SK-N-MC (cell line): ENCODE measurements at regions not wholly inside any gene's neighbourhood (a gene's known extent, or its start where the extent isn't known, plus 50 kb on each side); places are given as distances from the start of the nearest gene placed in this dataset.
"Not testable (repeated sequence)": the region's sequence is repeated elsewhere in the genome, so short reads cannot be mapped to it uniquely, and the experiment has no call there.

Experiments used
- DNase-seq: peaks from one replicate; pipeline ENCODE4 v3.0.0-alpha.2; 2011; ENCODE audit warnings: low read depth, low spot score
- H3K27ac ChIP-seq: fragments of 200-600 bp; sonication (generic); 2 replicates; pipeline ENCODE4 v1.5.1; 2016; ENCODE audit warnings: mixed run types
- H3K36me3 ChIP-seq: fragments of 200-600 bp; sonication (generic); 2 replicates; pipeline ENCODE4 v1.6.1; 2017; ENCODE audit warnings: antibody characterized with exemption, low read length, mixed read lengths; ENCODE audit not compliant: insufficient read depth
- H3K4me3 ChIP-seq: fragments of 200-600 bp; sonication (generic); 2 replicates; pipeline ENCODE4 v1.5.1; 2016
- H3K9ac ChIP-seq: fragments of 200-600 bp; sonication (generic); 2 replicates; pipeline ENCODE4 v1.8.0; 2017; ENCODE audit warnings: mixed run types, mixed read lengths; ENCODE audit not compliant: insufficient read length
- H3K9me3 ChIP-seq: fragments of 200-600 bp; sonication (generic); 2 replicates; pipeline ENCODE4 v1.6.1; 2017; ENCODE audit warnings: low read depth, mild to moderate bottlenecking, antibody characterized with exemption, low read length, moderate library complexity, mixed read lengths
- EZH2 ChIP-seq: fragments of 200-600 bp; sonication (generic); IDR thresholded peaks from one replicate; pipeline ENCODE4 v1.6.1; 2017; ENCODE audit warnings: antibody characterized with exemption
- FOXP2 ChIP-seq: optimal IDR thresholded peaks from 2 replicates; pipeline ENCODE3; 2011; ENCODE audit warnings: mild to moderate bottlenecking, moderate library complexity; ENCODE audit not compliant: insufficient read depth; ENCODE audit errors: extremely low read length, control extremely low read depth
- POLR2AphosphoS5 ChIP-seq: IDR thresholded peaks from 2 replicates; pipeline ENCODE4 v1.6.1; 2012; ENCODE audit warnings: mild to moderate bottlenecking, low read depth, low read length, borderline replicate concordance

DNA sequence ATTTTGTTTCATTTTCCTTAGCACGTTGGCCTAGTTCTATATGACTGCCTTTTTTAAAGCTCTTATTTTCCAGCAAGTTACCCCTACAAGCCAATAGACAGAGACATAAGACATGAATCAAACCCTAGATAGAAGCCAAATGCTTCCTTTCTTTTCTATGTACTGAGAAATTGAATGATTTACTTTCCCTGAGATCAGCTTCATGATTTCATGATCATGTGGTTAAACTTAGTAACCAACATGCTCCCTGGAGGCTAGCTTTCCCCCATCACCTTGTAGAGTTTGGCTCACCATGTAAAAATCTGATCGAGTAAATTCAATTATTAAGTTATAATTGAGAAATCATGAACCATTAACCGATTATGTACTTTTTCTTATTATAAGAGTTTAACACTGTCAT is 148.1 kb upstream of the LRIG3 start:
- DNase-seq, result no peak
- TF ChIP-seq FOXP2, result no peak
- no peak for TF ChIP-seq POLR2AphosphoS5
- no peak for TF ChIP-seq EZH2
- H3K9ac ChIP-seq, result no peak overlapping the region
- H3K27ac ChIP-seq, result no peak overlapping the region
- H3K4me3 ChIP-seq, result no peak overlapping the region
- no peaks in the 10 kb centered on the region for H3K9me3 ChIP-seq
- no peaks in the 10 kb centered on the region for H3K36me3 ChIP-seq

DNA sequence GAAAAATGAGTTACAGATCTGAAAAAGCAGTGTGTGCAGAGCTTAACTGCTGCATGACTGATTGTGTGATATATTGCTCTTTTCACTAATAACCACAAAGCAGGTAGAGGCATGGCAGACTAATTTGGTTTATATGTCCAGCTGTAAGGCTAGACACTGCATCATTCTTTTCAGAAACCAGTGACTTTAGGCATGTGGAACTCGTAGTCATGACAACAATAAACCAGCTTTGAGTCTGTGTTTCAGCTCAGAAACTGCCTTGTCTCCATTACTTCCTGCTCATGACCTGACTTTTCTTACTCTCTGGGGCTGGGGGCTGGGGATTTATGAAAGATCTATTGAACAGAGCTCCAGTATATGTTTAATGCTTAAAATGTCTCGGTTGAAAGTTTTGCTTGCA is 146.8 kb upstream of the LRIG3 start:
- no peak overlapping the region for H3K9ac ChIP-seq
- no peak overlapping the region for H3K4me3 ChIP-seq
- DNase-seq, result no peak
- H3K9me3 ChIP-seq, result no peaks in the 10 kb centered on the region
- TF ChIP-seq POLR2AphosphoS5 (no peak), FOXP2 (no peak), EZH2 (no peak)
- H3K36me3 ChIP-seq, result no peaks in the 10 kb centered on the region
- H3K27ac ChIP-seq, result no peak overlapping the region

DNA sequence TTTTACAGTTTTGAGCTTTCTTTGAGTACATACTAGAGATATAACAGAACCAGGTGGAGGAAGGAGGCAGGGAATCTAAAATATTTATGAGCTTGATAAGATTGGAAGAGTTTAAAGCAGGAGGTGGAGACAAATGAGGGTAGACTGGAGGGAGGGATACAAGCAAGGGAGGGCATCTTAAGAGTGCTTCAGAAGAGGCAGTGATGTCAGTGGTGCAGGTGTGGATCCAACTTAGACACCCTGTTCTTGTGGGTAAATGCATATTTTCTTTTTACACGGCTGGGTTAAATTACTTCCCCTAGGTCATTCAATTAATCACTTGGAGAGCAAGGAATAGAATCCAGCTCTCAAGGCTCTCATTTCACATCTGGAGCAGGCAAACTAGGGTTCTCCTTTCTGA is 146.1 kb upstream of the LRIG3 start:
- H3K4me3 ChIP-seq, result no peak overlapping the region
- no peak for DNase-seq
- H3K27ac ChIP-seq, result no peak overlapping the region
- no peak overlapping the region for H3K9ac ChIP-seq
- H3K36me3 ChIP-seq, result no peaks in the 10 kb centered on the region
- TF ChIP-seq FOXP2, result no peak
- TF ChIP-seq EZH2, result no peak
- no peak for TF ChIP-seq POLR2AphosphoS5
- H3K9me3 ChIP-seq, result no peaks in the 10 kb centered on the region

DNA sequence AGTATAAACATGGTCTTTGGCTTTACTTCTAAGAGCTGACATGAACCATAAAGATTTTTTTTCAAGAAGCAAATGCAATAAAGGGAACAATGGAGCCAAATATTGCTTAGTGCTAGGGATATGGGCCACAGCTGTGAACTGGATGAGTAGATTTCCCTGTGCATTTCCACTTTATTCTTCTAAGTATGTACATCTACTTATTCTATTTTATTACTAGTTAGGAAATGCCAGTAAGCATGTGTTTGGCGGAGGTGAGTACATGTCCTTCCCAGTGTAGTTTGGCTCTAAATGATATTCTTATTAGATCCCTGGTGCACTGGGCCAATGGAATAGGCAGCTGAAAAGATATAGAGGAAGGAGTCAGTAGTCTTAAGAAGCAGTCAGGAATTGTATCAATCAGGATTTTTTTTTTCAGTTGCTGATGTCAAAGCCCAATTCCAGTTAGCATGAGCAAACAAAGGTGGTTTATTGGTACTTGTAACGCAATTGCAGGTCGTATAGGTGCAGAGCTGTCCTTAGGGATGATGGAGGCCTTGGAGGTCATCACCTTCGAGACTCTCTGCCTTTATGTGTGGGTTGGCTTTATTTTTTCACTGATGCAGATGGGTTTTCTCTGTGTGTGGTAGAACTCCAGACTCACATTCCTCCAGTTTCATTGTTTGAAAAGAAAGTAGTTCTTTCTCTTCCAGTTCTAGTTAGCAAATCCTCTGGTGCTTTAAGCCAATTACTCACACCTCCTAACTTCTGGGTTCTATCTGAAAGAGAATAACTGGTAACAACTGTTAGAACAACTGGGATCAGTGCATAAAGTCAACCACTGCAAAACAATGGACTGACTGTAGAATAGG is 139.0 kb upstream of the LRIG3 start:
- Histone ChIP-seq H3K9me3 (no peaks in the 10 kb centered on the region), H3K27ac (no peak overlapping the region), H3K9ac (no peak overlapping the region), H3K4me3 (no peak overlapping the region), H3K36me3 (no peaks in the 10 kb centered on the region)
- TF ChIP-seq EZH2 (no peak), FOXP2 (no peak), POLR2AphosphoS5 (no peak)
- no peak for DNase-seq

DNA sequence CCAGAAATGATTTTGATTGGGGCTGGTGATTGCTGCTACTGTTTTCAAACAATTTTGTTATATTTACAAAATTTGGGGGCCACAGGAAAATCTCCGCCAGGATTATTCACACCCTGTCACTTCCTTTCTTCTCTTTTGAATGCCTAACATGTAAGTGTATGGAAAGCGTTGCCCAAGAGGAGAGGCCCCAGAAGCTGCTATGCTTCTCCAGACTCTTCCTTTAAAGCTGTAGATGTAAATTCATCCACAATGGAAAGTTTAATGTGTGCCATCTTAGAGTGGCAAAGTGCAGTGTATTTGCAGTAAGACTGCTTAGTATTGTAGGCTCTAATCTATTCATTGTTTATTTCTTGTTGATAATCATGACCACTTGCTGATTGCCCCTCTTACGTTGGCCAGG is 136.7 kb upstream of the LRIG3 start:
- H3K36me3 ChIP-seq, result no peaks in the 10 kb centered on the region
- DNase-seq, result no peak
- no peaks in the 10 kb centered on the region for H3K9me3 ChIP-seq
- no peak overlapping the region for H3K9ac ChIP-seq
- H3K27ac ChIP-seq, result no peak overlapping the region
- no peak overlapping the region for H3K4me3 ChIP-seq
- no peak for TF ChIP-seq POLR2AphosphoS5
- no peak for TF ChIP-seq EZH2
- TF ChIP-seq FOXP2, result no peak

DNA sequence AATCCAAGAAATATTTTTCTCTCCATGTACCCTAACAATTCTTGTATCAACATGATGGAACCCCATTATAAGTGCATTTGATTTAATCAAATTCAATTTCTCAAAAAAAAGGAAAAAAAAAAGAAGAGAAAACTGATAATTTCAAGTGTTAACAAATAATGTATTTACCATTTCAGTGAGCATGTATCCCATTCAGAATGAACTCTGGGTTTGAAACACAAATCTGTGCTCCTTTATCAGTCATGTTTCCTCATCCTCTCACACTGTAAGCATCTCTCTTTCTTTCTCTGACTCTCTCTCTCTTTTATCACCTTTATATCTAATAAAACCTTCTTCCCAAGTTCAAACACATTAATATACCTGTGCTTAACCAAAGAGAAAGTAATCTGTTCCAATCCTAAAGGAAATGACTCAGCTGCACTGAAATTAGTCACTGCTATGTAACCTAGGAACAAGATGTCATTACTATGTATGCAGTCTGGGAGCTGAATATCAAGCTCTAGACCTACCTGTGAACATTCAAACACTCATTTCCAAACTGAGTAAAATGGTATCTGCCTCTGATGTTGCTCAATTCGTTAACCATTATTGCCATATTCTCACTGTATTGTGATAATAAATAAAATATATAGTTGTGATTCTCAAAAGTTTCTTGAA is 135.0 kb upstream of the LRIG3 start:
- TF ChIP-seq POLR2AphosphoS5 (no peak), FOXP2 (no peak)
- Histone ChIP-seq H3K27ac (no peak overlapping the region), H3K36me3 (no peaks in the 10 kb centered on the region), H3K9ac (no peak overlapping the region), H3K4me3 (no peak overlapping the region), H3K9me3 (no peaks in the 10 kb centered on the region)
- no peak for DNase-seq

DNA sequence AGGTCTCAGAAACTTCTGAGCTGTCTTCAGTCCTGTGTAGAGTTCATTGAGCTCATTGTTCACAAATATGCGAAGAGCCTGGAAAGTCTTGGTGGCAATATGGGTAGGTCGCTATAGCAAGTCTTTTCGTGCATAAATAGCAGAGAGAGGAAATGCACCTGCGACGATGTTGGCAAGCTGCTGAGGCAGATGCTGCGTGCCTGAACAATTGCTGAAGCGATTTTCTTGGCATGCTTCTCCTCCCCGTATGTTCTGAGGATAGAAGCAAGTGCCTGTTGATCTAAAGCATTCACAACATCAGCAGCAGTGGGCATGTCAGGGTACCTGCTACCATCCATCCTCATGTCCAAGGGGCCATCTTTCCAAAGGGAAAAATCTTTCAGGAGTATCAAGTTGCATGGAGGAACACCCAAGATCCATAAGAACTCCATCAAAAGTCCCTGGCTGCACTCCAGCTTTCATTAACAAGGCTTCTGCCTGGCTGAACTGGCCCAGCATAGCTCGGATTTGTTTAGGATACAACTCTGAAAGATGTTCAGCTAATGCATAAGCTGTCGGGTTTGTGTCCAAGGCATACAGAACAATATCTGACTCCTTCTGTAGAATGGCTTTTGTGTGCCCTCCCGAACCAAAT is 133.1 kb upstream of the LRIG3 start:
- H3K9me3 ChIP-seq, DNase-seq, H3K4me3 ChIP-seq, H3K27ac ChIP-seq, H3K9ac ChIP-seq, H3K36me3 ChIP-seq: not testable (repeated sequence)

DNA sequence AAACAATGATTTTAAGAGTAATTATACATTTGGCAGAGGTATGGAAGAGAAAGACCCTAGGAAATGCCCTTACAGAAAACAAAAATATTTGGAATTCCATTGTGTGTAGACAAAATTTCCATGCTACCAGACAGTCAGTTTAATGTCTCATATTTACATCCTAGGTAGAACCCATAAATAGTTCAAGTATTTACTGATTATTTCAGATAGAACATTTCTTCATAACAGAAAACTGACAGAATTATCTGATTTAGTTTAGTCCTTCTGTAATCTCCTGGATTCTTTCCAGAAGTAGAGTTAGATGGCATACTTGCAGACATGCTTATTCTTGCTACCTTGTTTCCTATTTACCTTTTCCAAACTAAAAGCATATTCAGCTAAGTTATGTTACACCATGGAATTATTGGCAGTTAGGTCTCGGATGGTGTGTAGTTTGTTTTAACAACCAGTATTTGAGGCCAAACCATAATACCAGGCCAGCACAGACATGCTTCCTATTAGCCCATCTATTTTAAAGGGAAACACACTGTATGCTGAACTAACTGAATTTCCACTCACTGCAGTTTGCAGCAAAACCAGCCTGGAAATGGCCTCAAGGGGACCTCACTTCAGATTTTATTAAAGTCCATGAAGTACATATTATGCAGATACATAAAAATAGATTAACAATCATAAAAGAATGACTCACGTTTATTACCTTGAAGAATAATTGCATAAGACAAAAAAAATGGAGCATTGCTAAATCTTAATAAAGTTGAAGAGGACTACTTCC is 126.6 kb upstream of the LRIG3 start:
- no peak overlapping the region for H3K4me3 ChIP-seq
- no peak overlapping the region for H3K9ac ChIP-seq
- no peak for DNase-seq
- no peaks in the 10 kb centered on the region for H3K9me3 ChIP-seq
- no peak for TF ChIP-seq EZH2
- TF ChIP-seq POLR2AphosphoS5, result no peak
- no peak for TF ChIP-seq FOXP2
- H3K36me3 ChIP-seq, result no peaks in the 10 kb centered on the region
- H3K27ac ChIP-seq, result no peak overlapping the region
